ENCODE measurements at regions not wholly inside any gene's neighbourhood (a gene's known extent, or its start where the extent isn't known, plus 50 kb on each side); places are given as distances from the start of the nearest gene placed in this dataset.

- Histone ChIP-seq H3K36me3 (ENCODE audit: control insufficient read depth in 2 of 2, insufficient read depth in 2 of 2, low read length in 1 of 2) (no peaks in the 10 kb centered on the region), H3K9me3 (replicated peaks; ENCODE audit: control insufficient read depth, insufficient read depth, low read length) (no peaks in the 10 kb centered on the region; the same call in 2 of the 3 replicates), H3K27me3 (replicated peaks in 1 of 2; ENCODE audit: control insufficient read depth in 2 of 2, insufficient read depth in 2 of 2, low read length in 1 of 2) (no peaks in the 10 kb centered on the region; a peak in 2 of 4 replicates), H3K27ac (ENCODE audit: control insufficient read depth, insufficient read depth) (no peak overlapping the region), H4K20me1 (ENCODE audit: control insufficient read depth, insufficient read depth) (no peaks in the 10 kb centered on the region), H3K4me1 (ENCODE audit: control insufficient read depth, insufficient read depth, low read length) (no peaks in the 10 kb centered on the region), H3K4me2 (ENCODE audit: control insufficient read depth, insufficient read depth) (no peak overlapping the region), H3K9ac (ENCODE audit: control insufficient read depth, insufficient read depth, low read length) (no peak overlapping the region), H3K79me2 (ENCODE audit: control insufficient read depth, insufficient read depth, low read length) (no peaks in the 10 kb centered on the region), H2AFZ (ENCODE audit: control insufficient read depth, low read depth, low read length) (no peak overlapping the region), H3K4me3 (no peak overlapping the region)
- CTCF ChIA-PET = no interaction called here
- SMC1A ChIA-PET (ENCODE audit: uncharacterized antibody, unreplicated experiment) = no interaction called here
- POLR2A ChIA-PET = no interaction called here
- no peak for ATAC-seq
- in situ Hi-C loops (cut with MboI) = no loop called here
- RAD21 ChIA-PET (ENCODE audit: unreplicated experiment) = no interaction called here
- DNase-seq (ENCODE audit: low read depth, low spot score) = no peak
- FAIRE-seq = no peak
- intact Hi-C loops (cut with micrococcal nuclease; ENCODE audit: unreplicated experiment) = no loop called here
- BruUV-seq (replicated peaks) = no TSS peak
- WGBS (ENCODE audit: insufficient coverage, insufficient replicate concordance, low lambda C conversion rate, missing lambda C conversion rate) = 45% methylated on average over 1 of the region's 1 CpG
- no peak for TF ChIP-seq E2F4 (IDR thresholded peaks at IDR 0.05; ENCODE audit: low read depth, low read length)
- no peak for TF ChIP-seq EP300 (IDR thresholded peaks at IDR 0.05; ENCODE audit: borderline replicate concordance in 1 of 2, control insufficient read depth in 1 of 2, low read depth in 2 of 2, low read length in 2 of 2)
- no peak for TF ChIP-seq SUZ12 (IDR thresholded peaks at IDR 0.05; ENCODE audit: unreplicated experiment)
- no peak for TF ChIP-seq NRF1 (conservative IDR thresholded peaks at IDR 0.05; ENCODE audit: low read depth, low read length)
- no peak for TF ChIP-seq RAD51 (IDR thresholded peaks at IDR 0.05)
- TF ChIP-seq HDAC2 (IDR thresholded peaks at IDR 0.05) = no peak
- TF ChIP-seq CBX5 (IDR thresholded peaks at IDR 0.05; ENCODE audit: low read depth) = no peak
- no peak for TF ChIP-seq PRDM15 (CRISPR knock-in tag; IDR thresholded peaks at IDR 0.05)
- TF ChIP-seq, protein P1, sequence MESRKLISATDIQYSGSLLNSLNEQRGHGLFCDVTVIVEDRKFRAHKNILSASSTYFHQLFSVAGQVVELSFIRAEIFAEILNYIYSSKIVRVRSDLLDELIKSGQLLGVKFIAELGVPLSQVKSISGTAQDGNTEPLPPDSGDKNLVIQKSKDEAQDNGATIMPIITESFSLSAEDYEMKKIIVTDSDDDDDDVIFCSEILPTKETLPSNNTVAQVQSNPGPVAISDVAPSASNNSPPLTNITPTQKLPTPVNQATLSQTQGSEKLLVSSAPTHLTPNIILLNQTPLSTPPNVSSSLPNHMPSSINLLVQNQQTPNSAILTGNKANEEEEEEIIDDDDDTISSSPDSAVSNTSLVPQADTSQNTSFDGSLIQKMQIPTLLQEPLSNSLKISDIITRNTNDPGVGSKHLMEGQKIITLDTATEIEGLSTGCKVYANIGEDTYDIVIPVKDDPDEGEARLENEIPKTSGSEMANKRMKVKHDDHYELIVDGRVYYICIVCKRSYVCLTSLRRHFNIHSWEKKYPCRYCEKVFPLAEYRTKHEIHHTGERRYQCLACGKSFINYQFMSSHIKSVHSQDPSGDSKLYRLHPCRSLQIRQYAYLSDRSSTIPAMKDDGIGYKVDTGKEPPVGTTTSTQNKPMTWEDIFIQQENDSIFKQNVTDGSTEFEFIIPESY (IDR thresholded peaks at IDR 0.05) = no peak
- TF ChIP-seq, protein P2, sequence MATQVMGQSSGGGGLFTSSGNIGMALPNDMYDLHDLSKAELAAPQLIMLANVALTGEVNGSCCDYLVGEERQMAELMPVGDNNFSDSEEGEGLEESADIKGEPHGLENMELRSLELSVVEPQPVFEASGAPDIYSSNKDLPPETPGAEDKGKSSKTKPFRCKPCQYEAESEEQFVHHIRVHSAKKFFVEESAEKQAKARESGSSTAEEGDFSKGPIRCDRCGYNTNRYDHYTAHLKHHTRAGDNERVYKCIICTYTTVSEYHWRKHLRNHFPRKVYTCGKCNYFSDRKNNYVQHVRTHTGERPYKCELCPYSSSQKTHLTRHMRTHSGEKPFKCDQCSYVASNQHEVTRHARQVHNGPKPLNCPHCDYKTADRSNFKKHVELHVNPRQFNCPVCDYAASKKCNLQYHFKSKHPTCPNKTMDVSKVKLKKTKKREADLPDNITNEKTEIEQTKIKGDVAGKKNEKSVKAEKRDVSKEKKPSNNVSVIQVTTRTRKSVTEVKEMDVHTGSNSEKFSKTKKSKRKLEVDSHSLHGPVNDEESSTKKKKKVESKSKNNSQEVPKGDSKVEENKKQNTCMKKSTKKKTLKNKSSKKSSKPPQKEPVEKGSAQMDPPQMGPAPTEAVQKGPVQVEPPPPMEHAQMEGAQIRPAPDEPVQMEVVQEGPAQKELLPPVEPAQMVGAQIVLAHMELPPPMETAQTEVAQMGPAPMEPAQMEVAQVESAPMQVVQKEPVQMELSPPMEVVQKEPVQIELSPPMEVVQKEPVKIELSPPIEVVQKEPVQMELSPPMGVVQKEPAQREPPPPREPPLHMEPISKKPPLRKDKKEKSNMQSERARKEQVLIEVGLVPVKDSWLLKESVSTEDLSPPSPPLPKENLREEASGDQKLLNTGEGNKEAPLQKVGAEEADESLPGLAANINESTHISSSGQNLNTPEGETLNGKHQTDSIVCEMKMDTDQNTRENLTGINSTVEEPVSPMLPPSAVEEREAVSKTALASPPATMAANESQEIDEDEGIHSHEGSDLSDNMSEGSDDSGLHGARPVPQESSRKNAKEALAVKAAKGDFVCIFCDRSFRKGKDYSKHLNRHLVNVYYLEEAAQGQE (IDR thresholded peaks at IDR 0.05; ENCODE audit: low read depth, low read length) = no peak
- TF ChIP-seq BMI1 (IDR thresholded peaks at IDR 0.05; ENCODE audit: borderline replicate concordance) = no peak
Observed at GRCh38 chr6:14569394-14569793, 451.8 kb downstream of the CD83 start.

Measured in GM12878 (cell line).